Non-pigmented ciliary epithelial cell (primary cell): ENCODE measurements at regions not wholly inside any gene's neighbourhood (a gene's known extent, or its start where the extent isn't known, plus 50 kb on each side); places are given as distances from the start of the nearest gene placed in this dataset.
"Not testable (repeated sequence)": the region's sequence is repeated elsewhere in the genome, so short reads cannot be mapped to it uniquely, and the experiment has no call there.

Experiments
- DNase-seq: peaks from one replicate; pipeline ENCODE4 v3.0.0-alpha.2; 2010; ENCODE audit warnings: low read depth

DNA sequence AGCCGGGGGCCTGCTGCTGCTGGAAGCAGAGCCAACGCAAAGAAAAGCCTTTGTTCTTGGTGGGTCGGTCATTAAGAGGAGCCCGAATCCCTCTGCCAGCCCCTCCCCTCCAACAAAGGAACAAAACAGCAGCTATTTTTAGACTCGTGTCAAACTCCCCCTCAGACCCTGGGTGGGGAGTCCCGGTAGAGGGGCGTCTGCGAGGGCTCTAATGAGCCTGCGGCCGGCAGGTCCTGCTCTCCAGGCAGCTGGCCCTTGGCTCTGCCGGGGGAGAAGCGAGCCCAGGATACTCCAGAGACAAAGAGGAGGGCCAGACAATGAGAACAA is 114.0 kb downstream of the LHX2 start:
- DNase-seq: no peak

DNA sequence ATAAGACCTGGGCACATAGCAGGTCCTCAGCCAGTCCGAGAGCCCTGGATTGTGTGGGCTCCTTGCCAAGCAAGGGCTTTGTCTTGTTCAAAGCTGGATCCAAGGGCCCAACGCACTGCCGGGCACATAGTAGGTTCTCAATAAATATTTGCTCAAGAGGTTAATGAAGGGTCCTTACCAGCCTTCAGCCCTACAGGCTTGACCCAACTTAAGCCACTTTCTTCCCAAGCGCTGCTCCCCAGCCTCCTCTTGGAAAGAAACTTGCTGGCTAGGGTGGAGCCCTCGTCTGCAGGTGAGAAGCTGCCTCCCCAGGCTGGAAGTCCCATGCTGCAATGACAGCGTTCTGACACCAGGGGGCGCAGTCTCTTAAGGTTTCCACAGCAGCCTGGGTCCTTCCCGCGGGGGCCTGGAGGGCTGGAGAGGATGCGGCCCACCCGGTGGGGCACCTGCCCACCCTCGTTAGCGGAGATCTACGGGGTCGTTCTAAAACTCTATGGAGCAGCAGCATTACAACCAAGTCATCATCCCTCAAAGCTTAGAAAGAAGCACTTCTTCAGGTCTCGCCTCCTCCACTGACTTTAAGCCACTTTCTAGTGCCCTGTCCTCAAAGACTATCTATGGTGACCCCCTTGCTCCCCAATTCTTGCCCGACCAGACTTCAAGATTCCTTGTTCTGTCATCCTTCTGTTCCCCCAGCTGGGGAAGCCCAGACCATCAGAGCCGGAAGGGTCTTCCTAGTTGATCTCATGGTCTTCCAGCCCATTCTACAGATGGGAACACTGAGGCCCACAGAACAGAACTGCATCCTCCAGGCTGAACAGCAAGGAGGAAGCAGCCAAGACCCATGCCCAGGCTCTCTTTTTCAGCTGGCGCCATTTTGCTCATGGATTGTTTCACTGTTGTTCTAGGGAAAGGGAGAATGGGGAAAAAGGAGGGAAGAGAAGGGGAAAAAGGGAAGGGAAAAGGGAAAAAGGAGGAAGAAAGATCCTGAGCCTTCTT is 115.4 kb downstream of the LHX2 start:
- DNase-seq: no peak

DNA sequence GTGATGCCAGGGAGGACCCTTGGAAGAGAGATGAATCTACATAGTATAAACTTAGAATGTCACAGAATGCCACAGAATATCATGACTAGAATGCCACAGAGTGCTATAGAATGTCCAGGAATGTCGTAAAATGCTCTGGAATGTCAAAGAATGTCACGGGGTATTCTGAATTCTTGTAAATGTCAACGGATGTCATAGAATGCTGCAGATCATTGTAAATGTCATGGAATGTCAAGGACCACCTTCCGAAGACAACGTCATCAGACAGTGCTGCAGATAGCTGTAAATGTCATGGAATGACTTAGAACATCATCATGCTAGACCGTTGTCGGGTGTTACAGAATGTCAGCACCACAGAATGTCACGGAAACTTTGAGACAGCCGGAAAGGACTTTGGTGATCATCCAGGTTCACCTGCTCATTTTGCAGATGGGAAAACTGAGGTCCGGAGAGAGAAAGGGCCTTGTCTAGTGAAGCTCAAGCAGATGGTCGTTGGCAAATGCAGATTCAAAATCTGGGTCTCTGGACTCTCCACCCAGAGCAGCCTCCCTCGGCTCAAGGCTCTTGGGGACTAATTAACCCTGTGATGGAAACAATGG is 117.1 kb downstream of the LHX2 start:
- DNase-seq: no peak

DNA sequence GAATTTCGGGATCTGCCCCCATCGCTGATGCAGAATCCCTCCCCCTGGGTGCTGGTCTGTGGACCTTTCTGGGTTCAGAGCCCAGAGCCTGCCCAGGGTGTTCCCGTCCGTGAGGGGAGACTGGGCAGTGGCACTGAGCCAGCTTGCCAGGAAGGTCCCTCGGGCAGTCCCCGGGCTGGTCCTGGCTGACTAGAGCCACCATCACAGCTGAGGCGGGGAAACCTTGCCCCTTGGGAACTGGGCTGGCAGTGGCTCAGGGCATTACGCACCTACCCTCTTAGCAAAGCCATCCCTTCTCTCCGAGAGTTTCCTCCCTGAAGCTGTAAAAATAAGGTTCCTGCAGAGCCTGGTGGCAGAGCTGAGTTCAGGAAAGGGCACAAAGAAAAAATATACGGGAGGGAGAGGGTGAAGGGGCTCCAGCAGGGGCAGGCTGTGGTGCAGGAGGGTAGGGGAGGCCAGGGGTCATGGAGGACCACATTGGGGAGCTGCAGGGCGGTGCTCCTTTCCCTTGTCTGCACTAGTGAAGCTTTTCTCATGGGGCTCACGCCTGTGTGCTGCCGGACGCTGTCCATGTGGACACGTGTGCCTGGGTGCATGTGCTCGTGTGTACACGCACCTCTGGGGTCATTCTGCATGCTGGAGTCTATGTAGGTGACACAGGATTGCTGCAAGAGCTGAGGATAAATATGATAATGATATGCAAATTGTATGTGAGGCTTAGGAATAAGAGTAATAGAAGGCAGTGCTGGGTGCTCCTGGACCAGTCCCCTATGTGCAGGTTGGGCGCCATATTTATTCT is 118.9 kb downstream of the LHX2 start:
- DNase-seq: no peak

DNA sequence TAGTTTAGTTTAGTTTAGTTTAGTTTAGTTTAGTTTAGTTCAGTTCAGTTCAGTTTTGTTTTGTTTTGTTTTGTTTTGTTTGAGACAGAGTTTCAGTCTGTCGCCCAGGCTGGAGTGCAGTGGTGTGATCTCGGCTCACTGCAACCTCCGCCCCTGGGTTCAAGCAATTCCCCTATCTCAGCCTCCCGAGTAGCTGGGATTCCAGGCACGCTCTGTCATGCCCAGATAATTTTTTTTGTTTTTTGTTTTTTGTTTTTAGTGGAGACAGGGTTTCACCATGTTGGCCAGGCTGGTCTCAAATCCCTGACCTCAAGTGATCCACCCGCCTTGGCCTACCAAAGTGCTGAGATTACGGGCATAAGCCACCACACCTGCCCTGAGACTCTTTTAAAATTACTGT is 120.0 kb downstream of the LHX2 start:
- not testable (repeated sequence) for DNase-seq

DNA sequence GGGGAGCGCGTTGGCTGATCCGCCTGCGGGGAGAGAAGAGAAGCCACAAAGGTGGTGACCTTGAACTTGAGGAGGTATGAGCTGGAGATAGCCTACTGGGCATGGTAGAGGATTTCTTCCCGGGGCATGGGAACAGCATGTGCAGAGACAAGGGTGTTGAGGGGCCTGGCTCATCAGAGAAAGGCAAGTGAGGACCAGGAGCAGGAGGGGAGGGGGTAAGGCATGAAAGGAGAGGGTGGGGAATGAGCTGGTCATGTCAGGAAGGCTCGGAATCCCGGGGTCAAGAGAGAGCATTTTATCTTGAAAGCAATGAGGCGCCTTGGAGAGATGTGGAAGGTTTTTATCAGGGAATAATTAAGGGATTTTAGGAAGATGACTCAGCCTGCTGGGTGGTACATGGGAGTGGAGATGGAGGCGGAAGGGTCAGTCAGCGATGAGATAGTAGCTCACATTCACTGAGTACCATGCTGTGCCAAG is 121.1 kb downstream of the LHX2 start:
- DNase-seq: no peak

DNA sequence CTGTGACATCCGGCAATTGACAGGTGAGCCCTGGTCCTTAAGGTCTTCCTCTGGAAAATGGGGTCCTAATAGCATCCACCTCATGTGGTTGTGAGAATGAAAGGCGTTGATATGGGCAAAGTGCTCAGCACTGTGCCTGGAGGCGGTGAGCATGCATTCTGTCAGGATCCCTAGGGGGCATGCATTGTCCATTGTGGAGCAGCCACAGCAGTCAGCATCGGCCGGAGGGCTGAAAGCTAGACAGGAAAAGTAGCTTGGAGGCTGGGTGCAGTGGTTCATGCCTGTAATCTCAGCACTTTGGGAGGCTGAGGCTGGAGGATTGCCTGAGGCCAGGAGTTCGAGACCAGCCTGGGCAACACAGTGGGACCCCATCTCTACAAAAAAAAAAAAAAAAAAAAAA is 122.2 kb downstream of the LHX2 start:
- no peak for DNase-seq

DNA sequence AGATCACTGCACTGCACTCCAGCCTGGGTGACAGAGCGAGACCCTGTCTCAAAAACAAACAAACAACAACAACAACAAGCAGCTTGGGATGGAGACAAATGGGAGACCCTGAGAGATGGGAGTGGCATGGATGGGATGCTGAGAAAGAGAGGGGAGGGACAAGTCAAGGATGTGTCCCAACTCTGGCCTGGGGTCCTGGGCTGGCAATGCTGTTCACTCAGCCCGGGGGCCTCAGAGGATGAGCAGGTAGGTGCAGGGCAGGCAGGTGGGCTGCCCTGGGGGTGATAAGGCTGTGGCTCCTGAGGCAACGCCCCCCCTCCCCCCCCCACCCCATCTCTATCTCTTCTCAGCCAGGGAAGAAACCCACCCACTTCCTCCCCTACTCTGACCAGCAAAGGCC is 123.0 kb downstream of the LHX2 start:
- DNase-seq: no peak

DNA sequence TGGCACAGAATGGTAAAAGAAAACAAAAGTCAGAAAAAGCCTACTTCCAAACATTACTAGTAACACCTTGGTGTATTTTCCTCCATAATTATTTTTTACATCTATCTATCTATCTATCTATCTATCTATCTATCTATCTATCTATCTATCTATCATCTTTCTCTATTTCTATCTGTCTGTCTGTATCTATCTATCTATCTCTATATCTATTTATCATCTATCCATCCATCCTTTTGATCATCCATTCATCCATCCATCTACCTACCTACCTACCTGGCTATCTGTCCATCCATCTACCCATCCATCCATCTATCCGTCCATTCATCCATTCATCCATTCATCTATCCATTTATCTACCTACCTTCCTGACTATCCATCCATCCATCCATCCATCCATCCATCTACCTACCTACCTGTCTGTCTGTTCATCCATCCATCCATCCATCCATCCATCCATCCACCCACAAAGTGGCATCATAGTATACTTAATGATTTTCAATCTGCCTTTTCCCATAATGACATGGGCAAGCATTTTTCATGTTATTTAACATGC is 121.9 kb upstream of the NEK6 start:
- no peak for DNase-seq

DNA sequence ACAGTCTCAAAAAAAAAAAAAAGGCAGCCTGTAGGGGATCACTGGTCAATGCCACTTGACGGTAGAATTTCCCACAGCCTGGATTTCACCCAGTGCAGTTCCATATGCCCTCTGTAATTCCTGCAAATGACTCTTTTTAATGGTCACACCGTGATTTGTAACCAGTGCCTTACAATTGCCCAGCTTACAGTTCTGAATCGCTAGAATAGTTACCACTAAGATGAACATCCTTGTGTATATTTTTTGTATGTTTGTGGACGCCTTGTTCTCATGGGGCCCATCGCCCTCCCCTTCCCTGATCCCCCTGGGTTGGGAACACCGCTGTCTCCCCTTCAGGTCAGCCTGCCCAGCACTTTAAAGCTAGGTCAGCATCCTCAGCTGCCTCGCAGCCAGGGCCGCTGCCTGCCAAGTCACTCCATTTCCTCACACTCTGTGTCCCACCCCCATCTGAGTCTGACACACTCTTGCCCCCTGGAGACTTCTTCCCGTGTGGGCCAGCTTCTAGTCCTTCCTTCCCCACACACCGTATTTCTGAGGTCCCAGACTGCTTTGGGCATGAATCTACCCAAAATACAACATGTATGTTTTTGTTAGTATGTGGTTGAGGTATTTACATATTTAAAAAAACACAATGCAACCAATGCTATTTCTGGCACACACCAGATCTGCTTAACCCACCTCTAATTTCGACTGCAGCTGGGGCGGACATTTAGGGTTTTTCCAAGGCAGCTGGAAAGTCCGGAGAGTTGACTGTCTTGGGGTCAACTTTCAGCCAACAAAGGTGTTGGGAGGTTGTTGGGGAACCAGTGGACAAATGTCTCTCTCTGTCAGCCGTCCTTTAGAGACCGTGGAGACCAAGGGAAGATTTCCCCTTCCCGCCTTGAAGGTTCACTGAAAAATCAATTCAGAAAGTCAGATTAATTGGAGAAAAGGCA is 120.5 kb upstream of the NEK6 start:
- DNase-seq: no peak

DNA sequence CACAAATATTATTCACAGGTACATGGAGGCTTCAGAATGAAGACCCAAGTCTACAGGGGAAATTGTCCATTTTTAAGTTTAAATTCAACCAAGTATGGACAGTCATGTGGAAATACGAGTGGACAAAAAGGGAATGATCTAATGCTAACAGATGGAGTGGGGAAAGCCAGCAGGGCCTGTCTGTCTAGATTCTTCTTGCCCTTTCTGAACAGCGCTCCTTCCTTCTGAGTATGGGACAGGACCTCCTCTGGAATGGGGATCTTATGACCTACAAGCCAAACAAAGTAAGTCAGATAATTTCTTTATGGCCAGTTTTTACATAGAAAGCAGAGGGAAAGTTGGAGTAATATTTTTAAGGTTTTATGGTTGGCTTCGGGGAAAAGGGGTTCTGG is 119.8 kb upstream of the NEK6 start:
- DNase-seq: no peak

DNA sequence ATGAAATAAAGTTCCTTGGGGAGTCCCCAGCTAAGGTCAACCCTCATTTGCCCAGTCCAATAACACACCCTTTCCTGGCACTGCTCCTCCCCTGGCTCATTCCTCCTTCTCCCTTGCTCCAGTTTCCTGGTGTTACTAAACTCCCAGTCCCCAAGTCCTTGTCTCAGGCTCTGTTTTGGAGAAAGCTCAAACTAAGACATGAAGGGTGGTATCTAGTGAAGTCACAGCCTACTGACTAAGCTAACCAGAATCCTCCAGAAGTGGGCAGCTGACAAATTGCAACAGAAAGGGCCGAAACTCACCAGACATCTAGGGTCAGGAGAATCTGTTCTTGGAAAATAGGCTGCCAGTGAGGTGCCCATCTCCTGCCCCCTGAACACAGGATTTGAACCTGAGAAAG is 118.7 kb upstream of the NEK6 start:
- DNase-seq: no peak

DNA sequence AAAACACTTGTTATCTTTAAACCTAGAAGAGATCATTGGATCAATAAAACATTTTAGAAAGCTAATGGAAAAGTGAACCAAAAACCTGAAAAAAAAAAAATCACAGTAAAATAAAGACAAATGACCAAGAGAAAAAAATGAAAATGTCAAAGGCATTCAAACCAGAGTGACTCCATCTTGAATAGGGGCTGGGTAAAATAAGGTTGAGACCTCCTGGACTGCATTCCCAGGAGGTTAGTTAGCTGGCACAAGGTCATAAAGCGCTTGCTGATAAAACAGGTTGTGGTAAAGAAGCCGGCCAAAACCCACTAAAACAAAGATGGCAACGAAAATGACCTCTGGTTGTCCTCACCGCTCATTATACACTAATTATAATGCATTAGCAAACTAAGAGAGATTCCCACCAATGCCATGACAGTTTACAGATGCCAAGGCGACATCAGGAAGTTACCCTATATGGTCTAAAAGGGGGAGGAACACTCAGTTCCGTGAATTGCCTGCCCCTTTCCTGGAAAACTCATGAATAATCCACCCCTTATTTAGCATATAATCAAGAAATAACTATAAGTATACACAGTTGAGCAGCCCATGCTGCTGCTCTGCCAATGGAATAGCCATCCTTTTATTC is 116.7 kb upstream of the NEK6 start:
- DNase-seq: no peak

DNA sequence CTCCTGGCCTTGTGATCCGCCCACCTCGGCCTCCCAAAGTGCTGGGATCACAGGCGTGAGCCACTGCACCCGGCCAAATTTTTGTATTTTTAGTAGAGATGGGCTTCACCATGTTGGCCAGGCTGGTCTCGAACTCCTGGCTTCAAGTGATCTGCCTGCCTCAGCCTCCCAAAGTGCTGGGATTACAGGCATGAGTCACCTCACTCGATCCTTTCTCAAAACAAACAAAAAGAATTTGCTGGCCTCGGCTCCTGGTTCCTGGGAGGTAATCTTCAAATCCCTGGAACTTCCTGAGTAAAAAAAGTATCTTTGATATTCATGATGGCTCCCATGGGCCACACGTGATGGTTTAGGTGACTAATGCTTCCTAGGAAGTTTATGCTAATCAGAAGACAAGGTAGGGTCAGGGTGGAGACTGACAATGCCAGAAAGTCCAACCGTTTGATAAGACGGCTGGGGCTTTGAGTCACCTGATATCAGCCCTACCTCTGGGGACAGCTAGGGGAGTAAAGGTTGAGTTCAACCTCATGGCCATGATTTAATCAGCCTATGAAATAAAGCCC is 113.1 kb upstream of the NEK6 start:
- DNase-seq: not testable (repeated sequence)

DNA sequence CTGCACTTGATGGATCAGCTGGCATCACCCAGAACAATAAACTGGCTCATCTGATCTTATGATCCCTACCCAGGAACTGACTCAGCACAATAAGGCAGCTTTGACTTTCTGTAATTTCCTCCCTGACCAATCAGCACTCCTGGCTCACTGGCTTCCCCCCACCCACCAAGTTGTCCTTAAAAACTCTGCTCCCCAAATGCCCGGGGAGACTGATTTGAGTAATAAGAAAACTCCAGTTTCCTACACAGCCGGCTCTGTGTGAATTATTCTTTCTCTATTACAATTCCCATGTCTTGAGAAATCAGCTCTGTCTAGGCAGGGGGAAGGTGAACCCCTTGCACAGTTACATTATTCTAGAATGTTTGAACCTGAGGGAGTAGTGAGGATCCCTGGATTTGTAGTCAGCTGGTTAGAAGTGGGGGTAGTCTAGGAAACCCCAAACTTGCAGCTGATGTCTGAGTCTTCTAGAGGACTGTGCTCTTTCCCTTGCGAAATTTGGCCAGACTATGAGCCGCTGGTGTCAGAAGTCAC is 111.7 kb upstream of the NEK6 start:
- DNase-seq: no peak

DNA sequence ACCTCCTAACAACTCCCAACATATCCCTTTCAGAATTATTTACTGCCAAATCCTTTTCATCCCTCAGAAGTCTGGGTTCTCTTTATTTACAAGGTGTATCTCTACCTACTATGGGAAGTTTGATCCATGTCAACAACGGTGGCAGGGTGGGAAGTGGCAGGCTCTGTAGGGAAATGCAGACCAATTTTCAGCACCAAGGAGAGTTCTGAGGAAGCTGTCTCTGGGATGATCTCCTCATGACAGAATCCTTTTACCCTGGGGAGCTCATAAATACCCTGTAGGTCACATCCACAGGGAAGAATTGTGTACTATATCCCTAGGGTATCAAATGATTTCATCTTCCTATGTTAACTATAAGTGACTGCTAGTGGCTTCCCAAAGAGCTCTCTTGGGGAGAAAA is 107.8 kb upstream of the NEK6 start:
- DNase-seq: no peak

DNA sequence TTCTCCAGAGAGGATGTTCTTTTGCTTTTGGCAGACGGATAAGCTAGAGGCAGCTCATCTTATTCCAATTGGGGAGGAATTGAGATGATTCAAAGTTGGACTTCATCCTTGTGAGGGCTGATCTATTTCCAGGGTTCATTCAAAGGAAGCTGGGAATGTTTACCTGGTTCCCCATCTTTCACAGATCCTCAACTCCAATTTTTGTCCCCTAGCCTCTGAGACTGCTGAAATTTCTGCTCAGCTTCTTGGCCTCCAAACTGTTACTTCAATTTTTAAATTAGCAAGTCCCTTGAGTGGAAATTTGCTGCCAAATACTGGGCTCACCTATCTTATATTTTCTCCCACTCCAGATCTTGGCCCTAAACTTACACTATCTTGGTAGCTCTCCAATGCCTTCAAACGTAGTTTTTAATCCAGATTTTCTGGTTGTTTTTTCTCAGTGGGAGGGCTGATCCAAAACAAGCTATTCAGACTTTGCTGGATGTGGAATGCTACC is 93.9 kb upstream of the NEK6 start:
- no peak for DNase-seq

DNA sequence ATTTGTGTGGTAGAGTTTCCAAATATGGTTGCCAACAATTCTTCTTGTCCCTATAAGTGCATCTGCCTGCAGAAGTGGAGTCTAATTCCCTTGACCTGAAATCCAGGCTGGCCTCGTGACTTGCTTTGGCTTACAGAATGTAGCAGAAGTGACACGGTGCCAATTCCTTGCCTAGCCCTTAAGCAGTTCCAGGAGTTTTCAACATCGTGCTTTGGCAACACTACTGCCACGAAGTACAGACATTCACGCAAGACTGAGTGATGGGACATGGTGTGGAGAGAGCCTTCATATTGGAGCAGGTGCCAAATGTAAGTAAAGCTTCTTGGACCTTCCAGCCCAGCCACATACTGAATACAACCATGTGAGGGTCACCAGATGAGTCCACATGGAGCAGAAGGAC is 92.9 kb upstream of the NEK6 start:
- no peak for DNase-seq

DNA sequence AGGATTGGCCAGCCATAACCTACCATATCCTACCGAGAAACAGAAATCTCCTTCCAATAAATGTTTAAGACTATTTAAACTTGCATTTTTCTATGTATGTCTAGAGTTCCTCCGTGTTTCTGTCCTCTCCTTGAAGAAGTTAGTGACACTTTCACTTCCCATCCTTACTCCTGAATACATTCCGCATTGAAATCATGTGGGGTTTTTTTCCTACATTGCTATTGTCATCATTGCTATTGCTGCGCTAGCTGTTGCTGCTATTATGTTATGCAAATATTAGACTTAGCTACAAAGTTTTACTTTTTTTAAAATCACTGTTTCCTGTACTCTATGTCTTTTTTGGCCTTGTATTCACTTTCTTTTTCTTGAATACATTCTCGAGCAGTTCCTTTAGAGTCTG is 83.3 kb upstream of the NEK6 start:
- DNase-seq: no peak

DNA sequence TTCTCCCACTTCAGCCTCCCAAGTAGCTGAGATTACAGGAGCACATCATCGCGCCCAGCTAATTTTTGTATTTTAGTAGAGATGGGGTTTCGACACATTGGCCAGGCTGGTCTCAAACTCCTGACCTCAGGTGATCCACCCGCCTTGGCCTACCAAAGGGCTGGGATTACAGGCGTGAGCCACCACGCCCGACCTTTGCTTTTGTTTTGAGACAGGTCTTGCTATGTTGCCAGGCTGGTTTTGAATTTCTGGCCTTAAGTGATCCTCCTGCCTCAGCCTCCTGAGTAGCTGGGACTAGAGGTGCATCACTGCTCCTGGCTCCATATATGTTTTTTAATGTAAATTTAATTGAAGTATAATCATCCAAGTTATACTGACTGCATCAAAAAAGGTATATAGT is 80.2 kb upstream of the NEK6 start:
- not testable (repeated sequence) for DNase-seq
